ENCODE measurements at regions not wholly inside any gene's neighbourhood (a gene's known extent, or its start where the extent isn't known, plus 50 kb on each side); places are given as distances from the start of the nearest gene placed in this dataset.

GRCh38 chr1:173407846-173408245 is 69.3 kb upstream of the PRDX6 start:
- no peak overlapping the region for H3K4me3 ChIP-seq (ENCODE audit: low read depth, low read length)
- no peak for TF ChIP-seq CTCF (IDR thresholded peaks at IDR 0.05; ENCODE audit: insufficient read depth, low read length, poor library complexity, severe bottlenecking)
- H3K27me3 ChIP-seq (ENCODE audit: control insufficient read depth, insufficient read depth, low read length): no peaks in the 10 kb centered on the region
- no peak for DNase-seq (ENCODE audit: low read depth)
- no peaks in the 10 kb centered on the region for H3K36me3 ChIP-seq (ENCODE audit: control insufficient read depth, insufficient read depth, low read length)

GRCh38 chr1:173408886-173409285 is 68.2 kb upstream of the PRDX6 start:
- H3K27me3 ChIP-seq (ENCODE audit: control insufficient read depth, insufficient read depth, low read length): no peaks in the 10 kb centered on the region
- TF ChIP-seq CTCF (IDR thresholded peaks at IDR 0.05; ENCODE audit: insufficient read depth, low read length, poor library complexity, severe bottlenecking): no peak
- no peak for DNase-seq (ENCODE audit: low read depth)
- no peak overlapping the region for H3K4me3 ChIP-seq (ENCODE audit: low read depth, low read length)
- H3K36me3 ChIP-seq (ENCODE audit: control insufficient read depth, insufficient read depth, low read length): no peaks in the 10 kb centered on the region

- Histone ChIP-seq H3K27me3 (ENCODE audit: control insufficient read depth, insufficient read depth, low read length) (no peaks in the 10 kb centered on the region), H3K4me3 (ENCODE audit: low read depth, low read length) (no peak overlapping the region), H3K36me3 (ENCODE audit: control insufficient read depth, insufficient read depth, low read length) (no peaks in the 10 kb centered on the region)
- DNase-seq (ENCODE audit: low read depth): no peak
- TF ChIP-seq CTCF (IDR thresholded peaks at IDR 0.05; ENCODE audit: insufficient read depth, low read length, poor library complexity, severe bottlenecking): no peak
Measured at GRCh38 chr1:173409613-173410012, 67.5 kb upstream of the PRDX6 start.

GRCh38 chr1:173410133-173410793 is 66.9 kb upstream of the PRDX6 start:
- no peaks in the 10 kb centered on the region for H3K27me3 ChIP-seq (ENCODE audit: control insufficient read depth, insufficient read depth, low read length)
- H3K4me3 ChIP-seq (ENCODE audit: low read depth, low read length): no peak overlapping the region
- no peaks in the 10 kb centered on the region for H3K36me3 ChIP-seq (ENCODE audit: control insufficient read depth, insufficient read depth, low read length)
- TF ChIP-seq CTCF (IDR thresholded peaks at IDR 0.05; ENCODE audit: insufficient read depth, low read length, poor library complexity, severe bottlenecking): no peak
- no peak for DNase-seq (ENCODE audit: low read depth)

GRCh38 chr1:173410794-173411236 is 66.3 kb upstream of the PRDX6 start:
- TF ChIP-seq CTCF (IDR thresholded peaks at IDR 0.05; ENCODE audit: insufficient read depth, low read length, poor library complexity, severe bottlenecking): no peak
- no peaks in the 10 kb centered on the region for H3K27me3 ChIP-seq (ENCODE audit: control insufficient read depth, insufficient read depth, low read length)
- no peak for DNase-seq (ENCODE audit: low read depth)
- no peaks in the 10 kb centered on the region for H3K36me3 ChIP-seq (ENCODE audit: control insufficient read depth, insufficient read depth, low read length)
- no peak overlapping the region for H3K4me3 ChIP-seq (ENCODE audit: low read depth, low read length)

All from kidney epithelial cell (primary cell).